H1 (cell line): ENCODE measurements at regions not wholly inside any gene's neighbourhood (a gene's known extent, or its start where the extent isn't known, plus 50 kb on each side); places are given as distances from the start of the nearest gene placed in this dataset.

Experiments
- CTCF ChIA-PET: fragments of 300-600 bp; sonication (Branson Sonifier 250); formaldehyde crosslinking; loops from one replicate; lab custom pipeline; 2021; ENCODE audit not compliant: partially characterized antibody; lab: Charles Lee
- POLR2A ChIA-PET: fragments of 300-600 bp; sonication (Branson Sonifier 250); formaldehyde crosslinking; loops from one replicate; lab custom pipeline; 2021; ENCODE audit warnings: inconsistent platforms; ENCODE audit not compliant: partially characterized antibody; lab: Charles Lee
- DNase-seq, 2 experiments: peaks; one replicate each; pipeline versions ENCODE4 v3.0.0 to v3.0.0-alpha.2; 2010 to 2022; ENCODE audit warnings: low spot score in 2 of 2, low read depth in 1 of 2, mixed read lengths in 1 of 2
- FAIRE-seq: peaks from 2 replicates; lab custom pipeline; 2011; peaks lifted over from hg19 to GRCh38; lab: Jason Lieb, UNC
- H2AFZ ChIP-seq: 2 replicates; pipeline ENCODE4 v1.8.1; 2012; ENCODE audit warnings: low read length, inconsistent platforms
- H2AK5ac ChIP-seq: 2 replicates; pipeline ENCODE4 v1.6.1; 2013; ENCODE audit warnings: low read depth, low read length
- H2BK120ac ChIP-seq: replicated peaks from 2 replicates; pipeline ENCODE3; 2013; ENCODE audit warnings: low read depth, low read length, inconsistent platforms
- H2BK12ac ChIP-seq: 2 replicates; pipeline ENCODE4 v1.6.1; 2013; ENCODE audit warnings: low read depth, low read length
- H2BK15ac ChIP-seq: 2 replicates; pipeline ENCODE4 v1.6.1; 2013; ENCODE audit warnings: low read length
- H2BK20ac ChIP-seq: 2 replicates; pipeline ENCODE4 v1.6.1; 2013; ENCODE audit warnings: low read length
- H2BK5ac ChIP-seq: 2 replicates; pipeline ENCODE4 v1.6.1; 2013; ENCODE audit warnings: low read depth, low read length
- H3K14ac ChIP-seq: 2 replicates; pipeline ENCODE4 v1.6.1; 2013; ENCODE audit warnings: inconsistent platforms; ENCODE audit not compliant: insufficient read length
- H3K18ac ChIP-seq: 2 replicates; pipeline ENCODE4 v1.6.1; 2013; ENCODE audit warnings: low read length; ENCODE audit errors: extremely low read depth
- H3K23ac ChIP-seq: 2 replicates; pipeline ENCODE4 v1.6.1; 2013; ENCODE audit warnings: inconsistent platforms; ENCODE audit not compliant: insufficient read length
- H3K23me2 ChIP-seq: 2 replicates; pipeline ENCODE4 v1.6.1; 2013; ENCODE audit warnings: low read depth, low read length
- H3K27ac ChIP-seq: 2 replicates; pipeline ENCODE4 v1.6.1; 2011; ENCODE audit warnings: low read depth, low read length, inconsistent platforms
- H3K27me3 ChIP-seq, 4 experiments: replicated peaks in 1 of 4; 1 replicate in 1 of 4; 2 replicates in 3 of 4; pipeline versions ENCODE4 v1.6.1 to v1.8.1; 2011 to 2013; ENCODE audit warnings: low read length in 3 of 4, mild to moderate bottlenecking in 3 of 4, inconsistent platforms in 2 of 4, mixed read lengths in 2 of 4, moderate library complexity in 1 of 4; ENCODE audit not compliant: control insufficient read depth in 3 of 4, insufficient read depth in 3 of 4; ENCODE audit errors: extremely low read depth in 1 of 4
- H3K36me3 ChIP-seq, 4 experiments: 2 replicates each; pipeline versions ENCODE4 v1.6.1 to v1.8.1; 2011 to 2013; ENCODE audit warnings: mild to moderate bottlenecking in 4 of 4, low read length in 3 of 4, moderate library complexity in 2 of 4, control low read depth in 1 of 4, inconsistent platforms in 1 of 4; ENCODE audit not compliant: insufficient read depth in 4 of 4, control insufficient read depth in 2 of 4
- H3K4ac ChIP-seq: replicated peaks from 2 replicates; pipeline ENCODE3; 2013; ENCODE audit warnings: low read length, low read depth, mixed read lengths, inconsistent platforms; ENCODE audit not compliant: insufficient read length
- H3K4me1 ChIP-seq, 4 experiments: replicated peaks in 1 of 4; 1 replicate in 1 of 4; 2 replicates in 3 of 4; pipeline versions ENCODE4 v1.6.1 to v1.8.1; 2011 to 2013; ENCODE audit warnings: low read length in 3 of 4, inconsistent platforms in 2 of 4, mixed read lengths in 1 of 4; ENCODE audit not compliant: insufficient read depth in 4 of 4, control insufficient read depth in 3 of 4
- H3K4me2 ChIP-seq, 2 experiments: 2 replicates each; pipeline versions ENCODE4 v1.6.1 to v1.8.1; 2011 to 2013; ENCODE audit warnings: low read depth in 2 of 2, low read length in 2 of 2, control low read depth in 1 of 2, inconsistent platforms in 1 of 2, mild to moderate bottlenecking in 1 of 2; ENCODE audit not compliant: insufficient read depth in 1 of 2
- H3K4me3 ChIP-seq, 4 experiments: fragments of 200-600, 300-600 bp in 1 of 4; sonication (generic), shearing (Covaris generic), sonication (Bioruptor Twin) in 1 of 4; 2 replicates each; pipeline versions ENCODE4 v1.5.1 to v1.8.1; 2011 to 2016; ENCODE audit warnings: low read length in 4 of 4, low read depth in 3 of 4, control low read depth in 2 of 4, inconsistent platforms in 2 of 4, mild to moderate bottlenecking in 2 of 4, mixed read lengths in 1 of 4, moderate library complexity in 1 of 4; ENCODE audit not compliant: insufficient read depth in 2 of 4; ENCODE audit errors: extremely low read depth in 1 of 4
- H3K56ac ChIP-seq: replicated peaks from 2 replicates; pipeline ENCODE3; 2013; ENCODE audit warnings: low read depth, mild to moderate bottlenecking, mixed read lengths, low read length, inconsistent platforms; ENCODE audit not compliant: insufficient read length
- H3K79me1 ChIP-seq: 2 replicates; pipeline ENCODE4 v1.6.1; 2013; ENCODE audit warnings: low read depth, low read length, control low read depth
- H3K79me2 ChIP-seq, 2 experiments: 2 replicates each; pipeline versions ENCODE4 v1.6.1 to v1.8.1; 2012 to 2013; ENCODE audit warnings: low read length in 2 of 2, mild to moderate bottlenecking in 2 of 2, inconsistent platforms in 1 of 2; ENCODE audit not compliant: insufficient read depth in 2 of 2, control insufficient read depth in 1 of 2
- H3K9ac ChIP-seq, 4 experiments: replicated peaks in 1 of 4; 1 replicate in 1 of 4; 2 replicates in 3 of 4; pipeline versions ENCODE4 v1.6.1 to v1.8.1; 2011 to 2013; ENCODE audit warnings: low read depth in 3 of 4, low read length in 3 of 4, control low read depth in 2 of 4, mild to moderate bottlenecking in 2 of 4, moderate library complexity in 2 of 4, inconsistent platforms in 1 of 4; ENCODE audit errors: extremely low read depth in 1 of 4
- H3K9me3 ChIP-seq, 2 experiments: 2 replicates each; pipeline versions ENCODE4 v1.6.1 to v1.8.1; 2012 to 2013; ENCODE audit warnings: mild to moderate bottlenecking in 2 of 2, moderate library complexity in 2 of 2, control low read depth in 1 of 2, inconsistent platforms in 1 of 2, low read depth in 1 of 2, low read length in 1 of 2, mixed read lengths in 1 of 2; ENCODE audit not compliant: insufficient read depth in 2 of 2
- H4K20me1 ChIP-seq, 2 experiments: replicated peaks in 1 of 2; 2 replicates each; pipeline versions ENCODE3 to v1.8.1; 2011 to 2013; ENCODE audit warnings: inconsistent platforms in 2 of 2, low read length in 2 of 2, mild to moderate bottlenecking in 1 of 2; ENCODE audit not compliant: insufficient read depth in 2 of 2, control insufficient read depth in 1 of 2
- H4K5ac ChIP-seq: 2 replicates; pipeline ENCODE4 v1.6.1; 2013; ENCODE audit warnings: low read length, low read depth, mixed read lengths, inconsistent platforms; ENCODE audit not compliant: insufficient read length
- H4K8ac ChIP-seq: 2 replicates; pipeline ENCODE4 v1.8.0; 2013; ENCODE audit warnings: mild to moderate bottlenecking, moderate library complexity, low read length, inconsistent platforms; ENCODE audit not compliant: insufficient read depth; ENCODE audit errors: extremely low read depth
- H4K91ac ChIP-seq: replicated peaks from 2 replicates; pipeline ENCODE3; 2013; ENCODE audit warnings: low read length, mixed read lengths, inconsistent platforms; ENCODE audit not compliant: insufficient read length
- SIRT6 ChIP-seq: IDR thresholded peaks from one replicate; pipeline ENCODE4 v1.7.1; 2012; ENCODE audit warnings: low read length, inconsistent platforms
- WGBS, 2 experiments: shearing (Covaris generic) in 1 of 2; methylation state at CpG; one replicate each; pipeline versions ENCODE4 v1.1.6 to v1.1.7; 2013 to 2015; ENCODE audit warnings: low lambda C conversion rate in 2 of 2, mixed read lengths in 2 of 2, inconsistent platforms in 1 of 2, low coverage in 1 of 2, missing lambda C conversion rate in 1 of 2; ENCODE audit not compliant: insufficient replicate concordance in 2 of 2, insufficient coverage in 1 of 2, insufficient read length in 1 of 2; ENCODE audit errors: extremely low coverage in 1 of 2, missing lambda C conversion rate in 1 of 2; 5-methylcytosine and 5-hydroxymethylcytosine counted together

DNA sequence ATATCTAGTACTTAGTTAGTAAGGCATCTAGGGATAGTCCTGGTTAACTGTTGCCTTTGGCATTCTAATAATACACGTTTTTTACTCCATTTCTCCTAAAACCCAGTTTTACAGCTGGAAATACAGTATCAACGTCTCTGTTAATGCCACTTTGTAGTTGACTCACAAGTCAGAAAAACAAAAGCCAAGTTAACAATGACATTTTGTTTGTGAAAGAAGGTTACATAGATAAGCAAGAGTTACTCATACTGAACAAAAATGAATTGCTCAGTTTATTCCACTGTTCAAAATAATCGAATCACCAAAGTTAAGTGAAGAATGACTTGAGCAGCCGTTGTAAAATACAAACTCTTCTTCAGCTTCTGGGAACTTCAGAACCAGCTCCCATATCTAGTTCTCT lies 540.3 kb downstream of the ETS1 start:
- DNase-seq = no peak
- H3K27me3 ChIP-seq = no peaks in the 10 kb centered on the region
- no peaks in the 10 kb centered on the region for H4K20me1 ChIP-seq
- TF ChIP-seq SIRT6 = no peak
- H2AK5ac ChIP-seq = no peak overlapping the region
- no peak overlapping the region for H3K4me3 ChIP-seq
- H4K91ac ChIP-seq = no peak overlapping the region
- no peak overlapping the region for H2BK12ac ChIP-seq
- no peak overlapping the region for H2BK5ac ChIP-seq
- no peaks in the 10 kb centered on the region for H3K9me3 ChIP-seq
- H2BK20ac ChIP-seq = no peak overlapping the region
- CTCF ChIA-PET = interaction anchor here (1.0 kb wide), 1 partner anchor 236 kb away, joined by 3 read pairs; no protein-coding TSS in a partner anchor
- POLR2A ChIA-PET = no interaction called here
- H4K5ac ChIP-seq = no peak overlapping the region
- no peaks in the 10 kb centered on the region for H3K79me2 ChIP-seq
- H2AFZ ChIP-seq = no peak overlapping the region
- no peak overlapping the region for H3K9ac ChIP-seq
- H3K4me2 ChIP-seq = no peak overlapping the region
- H3K79me1 ChIP-seq = no peaks in the 10 kb centered on the region
- no peaks in the 10 kb centered on the region for H3K36me3 ChIP-seq
- WGBS, 2 experiments = 81% methylated on average over 4 of the region's 4 CpGs; no CpG with 5 or more reads in 1 of the 2 experiments
- no peak overlapping the region for H3K14ac ChIP-seq
- no peak overlapping the region for H3K23ac ChIP-seq
- FAIRE-seq = no peak
- no peak overlapping the region for H3K56ac ChIP-seq
- H4K8ac ChIP-seq = no peak overlapping the region
- no peak overlapping the region for H2BK120ac ChIP-seq
- no peaks in the 10 kb centered on the region for H3K23me2 ChIP-seq
- no peak overlapping the region for H3K27ac ChIP-seq
- no peaks in the 10 kb centered on the region; a peak in 3 of 7 replicates for H3K4me1 ChIP-seq
- no peak overlapping the region for H3K4ac ChIP-seq
- H3K18ac ChIP-seq = no peak overlapping the region
- no peak overlapping the region for H2BK15ac ChIP-seq
